ENCODE measurements at regions not wholly inside any gene's neighbourhood (a gene's known extent, or its start where the extent isn't known, plus 50 kb on each side); places are given as distances from the start of the nearest gene placed in this dataset.

- TF ChIP-seq, protein P1, sequence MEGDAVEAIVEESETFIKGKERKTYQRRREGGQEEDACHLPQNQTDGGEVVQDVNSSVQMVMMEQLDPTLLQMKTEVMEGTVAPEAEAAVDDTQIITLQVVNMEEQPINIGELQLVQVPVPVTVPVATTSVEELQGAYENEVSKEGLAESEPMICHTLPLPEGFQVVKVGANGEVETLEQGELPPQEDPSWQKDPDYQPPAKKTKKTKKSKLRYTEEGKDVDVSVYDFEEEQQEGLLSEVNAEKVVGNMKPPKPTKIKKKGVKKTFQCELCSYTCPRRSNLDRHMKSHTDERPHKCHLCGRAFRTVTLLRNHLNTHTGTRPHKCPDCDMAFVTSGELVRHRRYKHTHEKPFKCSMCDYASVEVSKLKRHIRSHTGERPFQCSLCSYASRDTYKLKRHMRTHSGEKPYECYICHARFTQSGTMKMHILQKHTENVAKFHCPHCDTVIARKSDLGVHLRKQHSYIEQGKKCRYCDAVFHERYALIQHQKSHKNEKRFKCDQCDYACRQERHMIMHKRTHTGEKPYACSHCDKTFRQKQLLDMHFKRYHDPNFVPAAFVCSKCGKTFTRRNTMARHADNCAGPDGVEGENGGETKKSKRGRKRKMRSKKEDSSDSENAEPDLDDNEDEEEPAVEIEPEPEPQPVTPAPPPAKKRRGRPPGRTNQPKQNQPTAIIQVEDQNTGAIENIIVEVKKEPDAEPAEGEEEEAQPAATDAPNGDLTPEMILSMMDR (IDR thresholded peaks at IDR 0.05; ENCODE audit: insufficient read depth, low read depth, low read length) = no peak
- no peak for TF ChIP-seq EZH2 (IDR thresholded peaks at IDR 0.05; ENCODE audit: insufficient read depth, low read length)
Observed at GRCh38 chr6:150770637-150771036, 94.9 kb upstream of the MTHFD1L start.
